ENCODE measurements at regions not wholly inside any gene's neighbourhood (a gene's known extent, or its start where the extent isn't known, plus 50 kb on each side); places are given as distances from the start of the nearest gene placed in this dataset.

- DNase-seq (ENCODE audit: insufficient read length, low spot score) (no peak), FAIRE-seq (no peak)
- no peak for TF ChIP-seq CTCF (IDR thresholded peaks at IDR 0.05; ENCODE audit: insufficient read depth, missing control alignments)
Measured at GRCh38 chr3:31364711-31365110, 168.0 kb upstream of the STT3B start.

- TF ChIP-seq CTCF (IDR thresholded peaks at IDR 0.05; ENCODE audit: insufficient read depth, missing control alignments), result no peak
- DNase-seq (ENCODE audit: insufficient read length, low spot score) (no peak), FAIRE-seq (no peak)
Measured at GRCh38 chr3:31367518-31367917, 165.2 kb upstream of the STT3B start.

- DNase-seq (ENCODE audit: insufficient read length, low spot score) (no peak), FAIRE-seq (no peak)
- TF ChIP-seq CTCF (IDR thresholded peaks at IDR 0.05; ENCODE audit: insufficient read depth, missing control alignments), result no peak
Measured at GRCh38 chr3:31369637-31370379, 162.9 kb upstream of the STT3B start.

GRCh38 chr3:31370380-31370666 lies 162.4 kb upstream of the STT3B start:
- FAIRE-seq, result no peak

GRCh38 chr3:31370681-31371080 lies 162.0 kb upstream of the STT3B start:
- FAIRE-seq (no peak), DNase-seq (ENCODE audit: insufficient read length, low spot score) (no peak)
- no peak for TF ChIP-seq CTCF (IDR thresholded peaks at IDR 0.05; ENCODE audit: insufficient read depth, missing control alignments)

More at GRCh38 chr3:31370380-31370666, 162.4 kb upstream of the STT3B start:
- TF ChIP-seq CTCF (IDR thresholded peaks at IDR 0.05; ENCODE audit: insufficient read depth, missing control alignments), result no peak
- no peak for DNase-seq (ENCODE audit: insufficient read length, low spot score)

- TF ChIP-seq CTCF (IDR thresholded peaks at IDR 0.05; ENCODE audit: insufficient read depth, missing control alignments), result no peak
- FAIRE-seq, result no peak
- no peak for DNase-seq (ENCODE audit: insufficient read length, low spot score)
Measured at GRCh38 chr3:31371484-31372177, 161.1 kb upstream of the STT3B start.

- FAIRE-seq, result no peak
- DNase-seq (ENCODE audit: insufficient read length, low spot score), result no peak
- TF ChIP-seq CTCF (IDR thresholded peaks at IDR 0.05; ENCODE audit: insufficient read depth, missing control alignments), result no peak
Measured at GRCh38 chr3:31373681-31374080, 159.0 kb upstream of the STT3B start.

Measured in D721Med (cell line).